ENCODE measurements at regions not wholly inside any gene's neighbourhood (a gene's known extent, or its start where the extent isn't known, plus 50 kb on each side); places are given as distances from the start of the nearest gene placed in this dataset.

DNA sequence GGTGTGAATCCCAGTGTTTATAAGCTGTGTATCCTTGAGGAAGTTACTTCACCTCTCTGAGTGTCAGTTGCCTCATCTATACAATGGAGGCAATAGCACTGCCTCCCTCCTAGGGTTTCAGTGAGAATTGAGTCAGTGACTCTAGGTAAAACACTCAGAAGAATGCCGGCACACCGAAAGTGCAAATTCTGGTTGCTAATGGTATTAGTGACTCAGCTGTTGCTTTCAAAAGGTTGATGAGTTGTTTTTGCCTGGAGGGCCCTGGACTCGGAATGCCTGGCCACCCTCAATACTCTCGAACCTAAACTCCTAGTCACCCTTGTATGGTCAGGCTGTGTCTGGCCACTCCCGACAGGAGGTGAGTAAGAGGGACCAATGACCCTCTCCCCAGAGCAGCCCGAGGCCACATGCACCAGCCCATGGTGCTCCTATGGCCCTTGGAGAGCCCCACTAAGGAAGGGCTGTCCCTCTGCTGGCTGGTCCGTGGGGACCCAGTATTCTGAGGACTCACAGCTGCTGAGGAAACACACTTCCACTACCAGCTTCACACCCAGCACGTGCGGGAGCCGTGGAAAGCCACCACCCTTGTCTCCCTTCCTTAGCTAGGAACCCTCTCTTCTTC lies 60.2 kb downstream of the CALML3 start:
- Histone ChIP-seq H3K4me3 (ENCODE audit: low read depth, low read length) (no peak overlapping the region), H3K36me3 (ENCODE audit: control insufficient read depth in 2 of 2, insufficient read depth in 1 of 2, low read length in 2 of 2) (no peaks in the 10 kb centered on the region), H3K9me3 (ENCODE audit: control insufficient read depth, insufficient read depth, low read depth, low read length) (no peaks in the 10 kb centered on the region), H3K4me1 (ENCODE audit: control insufficient read depth, insufficient read depth, low read length) (0 out of 2 replicates have a peak, but pooled peaks cover 7% of the 10 kb centered on the region), H3K27ac (ENCODE audit: extremely low read depth, low read depth, low read length) (no peak overlapping the region)
- CTCF ChIA-PET: interaction anchor here (0.6 to 2.2 kb wide), 3 partner anchors 38 to 46 kb away, joined by 3 to 8 read pairs (median 4); no protein-coding TSS in a partner anchor
- POLR2A ChIA-PET: no interaction called here
- TF ChIP-seq, protein P1, sequence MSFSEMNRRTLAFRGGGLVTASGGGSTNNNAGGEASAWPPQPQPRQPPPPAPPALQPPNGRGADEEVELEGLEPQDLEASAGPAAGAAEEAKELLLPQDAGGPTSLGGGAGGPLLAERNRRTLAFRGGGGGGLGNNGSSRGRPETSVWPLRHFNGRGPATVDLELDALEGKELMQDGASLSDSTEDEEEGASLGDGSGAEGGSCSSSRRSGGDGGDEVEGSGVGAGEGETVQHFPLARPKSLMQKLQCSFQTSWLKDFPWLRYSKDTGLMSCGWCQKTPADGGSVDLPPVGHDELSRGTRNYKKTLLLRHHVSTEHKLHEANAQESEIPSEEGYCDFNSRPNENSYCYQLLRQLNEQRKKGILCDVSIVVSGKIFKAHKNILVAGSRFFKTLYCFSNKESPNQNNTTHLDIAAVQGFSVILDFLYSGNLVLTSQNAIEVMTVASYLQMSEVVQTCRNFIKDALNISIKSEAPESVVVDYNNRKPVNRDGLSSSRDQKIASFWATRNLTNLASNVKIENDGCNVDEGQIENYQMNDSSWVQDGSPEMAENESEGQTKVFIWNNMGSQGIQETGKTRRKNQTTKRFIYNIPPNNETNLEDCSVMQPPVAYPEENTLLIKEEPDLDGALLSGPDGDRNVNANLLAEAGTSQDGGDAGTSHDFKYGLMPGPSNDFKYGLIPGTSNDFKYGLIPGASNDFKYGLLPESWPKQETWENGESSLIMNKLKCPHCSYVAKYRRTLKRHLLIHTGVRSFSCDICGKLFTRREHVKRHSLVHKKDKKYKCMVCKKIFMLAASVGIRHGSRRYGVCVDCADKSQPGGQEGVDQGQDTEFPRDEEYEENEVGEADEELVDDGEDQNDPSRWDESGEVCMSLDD (tag by site-specific recombination; IDR thresholded peaks at IDR 0.05): no peak
- TF ChIP-seq ZNF274 (IDR thresholded peaks at IDR 0.05; ENCODE audit: low read length) (no peak), ZNF274 (tag by site-specific recombination; IDR thresholded peaks at IDR 0.05; ENCODE audit: borderline replicate concordance) (peak; percentile 87)

DNA sequence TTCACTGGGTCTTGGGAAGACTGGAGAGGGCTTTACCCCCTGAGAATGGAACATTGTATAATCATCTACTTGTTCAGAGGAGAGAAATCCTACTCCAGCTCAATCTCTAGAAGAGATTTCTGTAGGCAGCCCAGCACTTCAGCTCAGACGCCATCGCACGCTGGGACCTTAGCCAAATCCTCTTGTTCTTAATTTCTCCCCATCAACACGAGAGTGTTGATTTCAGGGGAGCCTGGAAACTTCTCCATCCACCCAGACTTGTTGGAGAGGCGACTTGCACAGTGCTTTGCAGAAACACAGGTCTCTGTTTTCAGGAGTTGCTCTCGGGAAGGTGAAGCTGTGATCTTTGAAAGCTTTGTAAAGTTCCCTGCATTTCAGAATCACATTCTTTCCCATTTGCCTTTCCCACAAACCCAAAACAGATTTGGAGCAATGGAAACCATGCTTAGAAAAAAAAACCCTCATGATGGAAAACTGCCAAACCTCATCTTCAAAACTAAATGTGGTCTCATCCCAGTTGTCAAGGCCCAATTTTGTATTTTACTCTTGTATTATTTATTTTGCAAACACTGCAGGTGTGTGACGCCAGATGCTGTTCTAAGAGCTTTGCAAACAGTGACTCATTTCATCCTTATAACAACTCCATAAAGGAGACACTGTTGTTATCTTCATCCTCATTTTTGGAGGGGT lies 60.9 kb downstream of the CALML3 start:
- CTCF ChIA-PET: interaction anchor here (0.6 to 2.2 kb wide), 2 partner anchors 37 to 45 kb away, joined by 4 to 8 read pairs; no protein-coding TSS in a partner anchor
- no peak for TF ChIP-seq SCRT2 (tag by site-specific recombination; IDR thresholded peaks at IDR 0.05)
- TF ChIP-seq, protein P2, sequence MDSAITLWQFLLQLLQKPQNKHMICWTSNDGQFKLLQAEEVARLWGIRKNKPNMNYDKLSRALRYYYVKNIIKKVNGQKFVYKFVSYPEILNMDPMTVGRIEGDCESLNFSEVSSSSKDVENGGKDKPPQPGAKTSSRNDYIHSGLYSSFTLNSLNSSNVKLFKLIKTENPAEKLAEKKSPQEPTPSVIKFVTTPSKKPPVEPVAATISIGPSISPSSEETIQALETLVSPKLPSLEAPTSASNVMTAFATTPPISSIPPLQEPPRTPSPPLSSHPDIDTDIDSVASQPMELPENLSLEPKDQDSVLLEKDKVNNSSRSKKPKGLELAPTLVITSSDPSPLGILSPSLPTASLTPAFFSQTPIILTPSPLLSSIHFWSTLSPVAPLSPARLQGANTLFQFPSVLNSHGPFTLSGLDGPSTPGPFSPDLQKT (IDR thresholded peaks at IDR 0.05; ENCODE audit: borderline replicate concordance, low read depth, low read length): no peak
- TF ChIP-seq ZNF16 (tag by site-specific recombination; IDR thresholded peaks at IDR 0.05; ENCODE audit: low read depth): no peak
- no peak for TF ChIP-seq ZNF23 (tag by site-specific recombination; IDR thresholded peaks at IDR 0.05; ENCODE audit: borderline replicate concordance)
- TF ChIP-seq ZNF311 (tag by site-specific recombination; IDR thresholded peaks at IDR 0.05; ENCODE audit: borderline replicate concordance): no peak
- TF ChIP-seq, protein P3, sequence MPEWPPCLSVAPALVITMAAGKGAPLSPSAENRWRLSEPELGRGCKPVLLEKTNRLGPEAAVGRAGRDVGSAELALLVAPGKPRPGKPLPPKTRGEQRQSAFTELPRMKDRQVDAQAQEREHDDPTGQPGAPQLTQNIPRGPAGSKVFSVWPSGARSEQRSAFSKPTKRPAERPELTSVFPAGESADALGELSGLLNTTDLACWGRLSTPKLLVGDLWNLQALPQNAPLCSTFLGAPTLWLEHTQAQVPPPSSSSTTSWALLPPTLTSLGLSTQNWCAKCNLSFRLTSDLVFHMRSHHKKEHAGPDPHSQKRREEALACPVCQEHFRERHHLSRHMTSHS (tag by site-specific recombination; IDR thresholded peaks at IDR 0.05): no peak
- no peak for TF ChIP-seq ZNF214 (tag by site-specific recombination; IDR thresholded peaks at IDR 0.05; ENCODE audit: borderline replicate concordance)
- TF ChIP-seq, protein P4, sequence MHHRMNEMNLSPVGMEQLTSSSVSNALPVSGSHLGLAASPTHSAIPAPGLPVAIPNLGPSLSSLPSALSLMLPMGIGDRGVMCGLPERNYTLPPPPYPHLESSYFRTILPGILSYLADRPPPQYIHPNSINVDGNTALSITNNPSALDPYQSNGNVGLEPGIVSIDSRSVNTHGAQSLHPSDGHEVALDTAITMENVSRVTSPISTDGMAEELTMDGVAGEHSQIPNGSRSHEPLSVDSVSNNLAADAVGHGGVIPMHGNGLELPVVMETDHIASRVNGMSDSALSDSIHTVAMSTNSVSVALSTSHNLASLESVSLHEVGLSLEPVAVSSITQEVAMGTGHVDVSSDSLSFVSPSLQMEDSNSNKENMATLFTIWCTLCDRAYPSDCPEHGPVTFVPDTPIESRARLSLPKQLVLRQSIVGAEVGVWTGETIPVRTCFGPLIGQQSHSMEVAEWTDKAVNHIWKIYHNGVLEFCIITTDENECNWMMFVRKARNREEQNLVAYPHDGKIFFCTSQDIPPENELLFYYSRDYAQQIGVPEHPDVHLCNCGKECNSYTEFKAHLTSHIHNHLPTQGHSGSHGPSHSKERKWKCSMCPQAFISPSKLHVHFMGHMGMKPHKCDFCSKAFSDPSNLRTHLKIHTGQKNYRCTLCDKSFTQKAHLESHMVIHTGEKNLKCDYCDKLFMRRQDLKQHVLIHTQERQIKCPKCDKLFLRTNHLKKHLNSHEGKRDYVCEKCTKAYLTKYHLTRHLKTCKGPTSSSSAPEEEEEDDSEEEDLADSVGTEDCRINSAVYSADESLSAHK (tag by site-specific recombination; IDR thresholded peaks at IDR 0.05): peak; percentile 88
- TF ChIP-seq, protein P5, sequence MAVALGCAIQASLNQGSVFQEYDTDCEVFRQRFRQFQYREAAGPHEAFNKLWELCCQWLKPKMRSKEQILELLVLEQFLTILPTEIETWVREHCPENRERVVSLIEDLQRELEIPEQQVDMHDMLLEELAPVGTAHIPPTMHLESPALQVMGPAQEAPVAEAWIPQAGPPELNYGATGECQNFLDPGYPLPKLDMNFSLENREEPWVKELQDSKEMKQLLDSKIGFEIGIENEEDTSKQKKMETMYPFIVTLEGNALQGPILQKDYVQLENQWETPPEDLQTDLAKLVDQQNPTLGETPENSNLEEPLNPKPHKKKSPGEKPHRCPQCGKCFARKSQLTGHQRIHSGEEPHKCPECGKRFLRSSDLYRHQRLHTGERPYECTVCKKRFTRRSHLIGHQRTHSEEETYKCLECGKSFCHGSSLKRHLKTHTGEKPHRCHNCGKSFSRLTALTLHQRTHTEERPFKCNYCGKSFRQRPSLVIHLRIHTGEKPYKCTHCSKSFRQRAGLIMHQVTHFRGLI (tag by site-specific recombination; IDR thresholded peaks at IDR 0.05): no peak
- POLR2A ChIA-PET: no interaction called here
- H3K4me1 ChIP-seq (ENCODE audit: control insufficient read depth, insufficient read depth, low read length): 0 out of 2 replicates have a peak, but pooled peaks cover 7% of the 10 kb centered on the region
- no peak overlapping the region for H3K27ac ChIP-seq (ENCODE audit: extremely low read depth, low read depth, low read length)
- no peak overlapping the region for H3K4me3 ChIP-seq (ENCODE audit: low read depth, low read length)
- no peaks in the 10 kb centered on the region for H3K36me3 ChIP-seq (ENCODE audit: control insufficient read depth in 2 of 2, insufficient read depth in 1 of 2, low read length in 2 of 2)
- H3K9me3 ChIP-seq (ENCODE audit: control insufficient read depth, insufficient read depth, low read depth, low read length): no peaks in the 10 kb centered on the region
